HPDE6-E6E7 (cell line): ENCODE measurements at regions not wholly inside any gene's neighbourhood (a gene's known extent, or its start where the extent isn't known, plus 50 kb on each side); places are given as distances from the start of the nearest gene placed in this dataset.
"Not testable (repeated sequence)": the region's sequence is repeated elsewhere in the genome, so short reads cannot be mapped to it uniquely, and the experiment has no call there.

Experiments
- DNase-seq: peaks from one replicate; pipeline ENCODE4 v3.0.0; 2011; ENCODE audit warnings: missing footprints; ENCODE audit errors: extremely low spot score

DNA sequence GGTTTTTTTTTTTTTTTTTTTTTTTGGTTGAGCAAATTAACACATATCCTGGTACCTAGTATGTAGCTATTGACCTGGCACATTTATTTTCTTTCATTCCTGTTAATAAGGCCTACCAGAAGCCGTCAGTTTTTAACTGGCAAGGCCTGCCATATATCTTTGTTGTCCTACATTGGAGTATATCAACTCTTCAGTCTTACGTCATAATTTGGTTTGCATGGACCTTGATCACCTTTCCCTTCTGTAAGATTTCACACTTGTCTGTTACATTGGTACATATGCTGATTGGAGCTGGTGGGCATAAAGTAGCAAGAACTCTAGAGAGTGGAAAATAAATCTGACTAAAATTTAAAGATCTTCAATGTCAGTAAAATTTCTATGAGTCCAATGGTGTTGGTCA is 1658.0 kb downstream of the C4orf33 start:
- DNase-seq, result no peak

GRCh38 chr4:130760246-130760645 is 1664.3 kb downstream of the C4orf33 start:
- DNase-seq, result no peak

- DNase-seq, result not testable (repeated sequence)
These were observed 1671.4 kb downstream of the C4orf33 start for GRCh38 chr4:130767384-130767783.

GRCh38 chr4:130772966-130773365 is 1677.0 kb downstream of the C4orf33 start:
- DNase-seq, result not testable (repeated sequence)

DNA sequence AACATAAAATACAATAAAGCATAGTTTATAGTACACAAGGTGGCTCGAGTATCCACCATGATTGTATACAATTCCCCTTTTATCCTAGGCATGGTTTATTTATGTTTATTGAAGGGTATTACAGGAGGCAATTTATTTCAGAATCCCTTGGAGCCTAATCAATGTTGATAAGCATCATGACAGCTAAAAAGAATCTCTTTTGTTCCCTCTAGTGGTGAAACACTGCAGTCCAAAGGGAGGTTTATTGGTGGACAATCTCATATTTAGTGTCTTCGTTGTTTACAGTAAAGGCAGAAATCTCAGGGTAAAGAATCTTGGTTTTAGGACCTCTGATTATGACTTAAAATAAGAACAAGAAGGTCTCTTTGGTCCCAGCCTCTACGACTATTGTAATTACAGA is 1712.5 kb downstream of the C4orf33 start:
- peak; percentile 11 for DNase-seq

- no peak for DNase-seq
These were observed 1716.3 kb downstream of the C4orf33 start for GRCh38 chr4:130812117-130812765.

- DNase-seq, result no peak
These were observed 1718.9 kb downstream of the C4orf33 start for GRCh38 chr4:130814896-130815295.

DNA sequence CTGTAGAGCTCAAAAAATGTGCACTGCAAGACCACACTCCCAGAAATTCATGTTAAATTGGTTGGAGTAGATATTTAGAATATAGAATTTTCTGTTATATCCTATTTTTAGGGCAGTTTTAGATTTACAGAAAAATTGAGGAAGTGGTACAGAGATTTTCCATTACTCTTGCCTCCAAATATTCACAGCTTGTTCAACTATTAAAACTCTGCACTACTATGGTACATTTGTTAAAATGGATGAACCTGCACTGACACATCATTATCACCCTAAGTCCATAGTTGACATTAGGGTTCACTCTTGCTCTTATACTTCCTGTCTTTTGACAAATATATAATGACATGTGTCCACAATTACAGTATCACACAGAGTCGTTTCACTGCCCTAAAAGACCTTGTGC is 1724.5 kb downstream of the C4orf33 start:
- DNase-seq, result no peak

DNA sequence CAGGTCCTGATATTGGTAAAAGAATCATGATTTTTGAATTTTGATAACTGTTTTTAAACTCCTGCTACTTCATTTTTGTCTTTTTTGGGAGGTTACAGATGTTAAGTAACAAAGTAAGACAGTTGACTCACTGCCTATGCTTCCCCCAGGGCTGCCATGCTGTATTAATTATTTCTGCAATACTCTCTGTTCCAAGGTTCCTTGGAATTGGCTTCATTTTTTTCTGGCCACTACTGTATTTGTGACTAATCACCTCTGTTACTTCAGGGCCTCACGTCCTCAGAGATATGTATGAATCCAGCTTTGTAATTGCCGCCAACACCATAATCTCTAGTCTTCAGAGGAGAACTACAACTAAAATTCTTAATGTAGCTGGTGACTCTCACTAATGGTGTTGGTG is 1729.3 kb downstream of the C4orf33 start:
- DNase-seq, result no peak

DNA sequence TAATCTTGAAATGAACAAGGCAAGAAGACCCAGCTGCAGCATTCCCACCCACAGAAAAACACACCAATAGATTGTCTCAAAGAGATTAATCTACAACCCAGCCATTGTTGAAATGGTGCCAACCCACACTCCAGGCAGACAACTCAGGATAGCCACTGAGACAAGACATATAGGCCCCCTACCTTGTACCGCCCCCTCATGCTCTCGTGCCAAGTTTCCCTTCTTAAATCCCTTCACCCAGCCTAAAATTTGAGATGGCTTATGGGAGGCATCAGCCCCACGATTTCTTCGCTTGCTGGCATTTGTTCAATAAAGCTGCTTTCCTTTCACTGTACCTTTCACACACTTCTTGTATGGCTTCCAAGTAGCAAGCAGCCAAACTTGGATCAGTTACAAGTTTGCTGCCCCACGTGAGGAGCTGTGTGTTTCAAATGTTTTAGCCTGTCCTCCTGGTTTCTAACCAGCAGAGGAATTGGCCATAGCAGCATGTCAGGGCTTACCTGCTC is 1754.1 kb downstream of the C4orf33 start:
- no peak for DNase-seq

GRCh38 chr4:130851107-130851506 is 1755.2 kb downstream of the C4orf33 start:
- no peak for DNase-seq

- no peak for DNase-seq
These were observed 1756.0 kb downstream of the C4orf33 start for GRCh38 chr4:130851932-130852331.

GRCh38 chr4:130855533-130855932 is 1759.6 kb downstream of the C4orf33 start:
- no peak for DNase-seq

GRCh38 chr4:130859991-130860390 is 1764.0 kb downstream of the C4orf33 start:
- DNase-seq, result no peak

GRCh38 chr4:130896920-130897319 is 1801.0 kb downstream of the C4orf33 start:
- DNase-seq, result no peak

GRCh38 chr4:130901321-130901720 is 1805.4 kb downstream of the C4orf33 start:
- no peak for DNase-seq

GRCh38 chr4:130922955-130923354 is 1827.0 kb downstream of the C4orf33 start:
- DNase-seq, result no peak

DNA sequence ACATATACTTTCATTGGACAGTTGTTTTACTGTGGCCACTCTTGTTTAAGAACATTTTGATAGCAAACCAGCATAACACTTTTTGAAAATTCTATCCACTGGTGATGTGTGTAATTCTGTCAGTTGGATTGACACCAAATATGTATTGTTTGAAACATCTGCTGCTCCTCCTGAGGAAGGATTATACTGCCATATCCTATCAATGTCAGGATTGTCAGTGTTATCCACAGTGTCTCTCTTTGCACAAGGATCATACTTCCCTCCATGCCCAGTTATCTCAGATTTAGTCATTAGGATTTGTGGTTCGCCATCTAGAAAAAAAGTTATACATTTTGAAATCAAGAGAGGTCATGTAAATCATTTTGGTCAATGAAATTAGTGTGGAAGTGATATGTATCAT is 1859.6 kb downstream of the C4orf33 start:
- DNase-seq, result no peak

DNA sequence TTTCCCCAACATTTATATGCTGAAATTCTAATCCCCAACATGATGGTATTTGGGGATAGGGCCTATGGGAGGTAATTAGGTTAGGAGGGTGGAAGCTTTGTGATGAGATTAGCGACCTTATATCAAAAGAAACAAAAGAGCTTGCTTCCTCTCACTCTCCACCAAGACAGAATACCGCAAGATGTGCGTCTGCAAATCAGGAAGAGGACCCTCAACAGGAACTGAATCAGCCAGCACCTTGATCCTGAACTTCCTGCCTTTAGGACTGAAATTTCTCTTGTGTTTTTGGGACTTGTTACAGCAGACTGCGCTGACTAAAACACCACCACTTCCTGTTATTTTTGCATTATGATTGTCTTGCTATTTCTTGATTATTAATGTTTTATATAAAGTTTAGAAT is 1889.4 kb downstream of the C4orf33 start:
- no peak for DNase-seq

- DNase-seq, result no peak
These were observed 1900.0 kb downstream of the C4orf33 start for GRCh38 chr4:130995988-130996387.

GRCh38 chr4:131001371-131001770 is 1905.4 kb downstream of the C4orf33 start:
- DNase-seq, result no peak

DNA sequence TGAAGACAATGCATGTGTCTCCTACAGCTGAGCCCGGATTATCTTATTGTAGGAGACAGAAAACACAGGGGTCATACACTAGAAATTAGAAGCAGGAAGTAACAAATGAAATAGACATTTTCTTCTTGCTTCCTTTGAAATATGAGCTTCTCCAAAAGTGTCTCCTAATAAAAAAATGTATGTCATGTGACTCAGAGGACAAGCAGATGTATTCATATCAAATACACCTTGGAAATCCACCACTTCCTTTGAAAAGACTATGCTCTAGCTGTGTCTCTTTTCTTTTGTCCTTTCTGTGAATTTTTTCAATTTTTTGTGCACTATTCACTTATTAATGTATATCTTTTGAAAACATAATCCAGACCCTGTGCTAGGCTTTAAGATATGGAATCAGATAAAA is 1906.2 kb downstream of the C4orf33 start:
- no peak for DNase-seq

- DNase-seq, result no peak
These were observed 1910.4 kb downstream of the C4orf33 start for GRCh38 chr4:131006388-131006787.

- not testable (repeated sequence) for DNase-seq
These were observed 1916.0 kb downstream of the C4orf33 start for GRCh38 chr4:131011961-131012360.
